Activated CD8-positive, alpha-beta T cell treated with anti-CD3 and anti-CD28 coated beads for 36 hours (primary cell): ENCODE measurements at regions not wholly inside any gene's neighbourhood (a gene's known extent, or its start where the extent isn't known, plus 50 kb on each side); places are given as distances from the start of the nearest gene placed in this dataset.

Experiments used
- ATAC-seq: fragments of 200-7000 bp; cut with Tn5 transposase; one replicate; pipeline ENCODE4 v1.10.0; 2021; ENCODE audit warnings: mild to moderate bottlenecking, moderate library complexity
- CTCF ChIA-PET: fragments of 350-600 bp; sonication (Branson Sonifier 250); formaldehyde crosslinking; loops from one replicate; lab custom pipeline; 2021; ENCODE audit warnings: antibody characterized with exemption; lab: Charles Lee
- POLR2A ChIA-PET: fragments of 350-600 bp; sonication (Branson Sonifier 250); formaldehyde crosslinking; loops from one replicate; lab custom pipeline; 2021; ENCODE audit warnings: antibody characterized with exemption; lab: Charles Lee
- DNase-seq: peaks from one replicate; pipeline ENCODE4 v3.0.0-alpha.2; 2020
- H3K27ac Mint-ChIP-seq: one replicate; pipeline ENCODE4 v1.8.0; 2021; ENCODE audit warnings: mild to moderate bottlenecking, mixed read lengths
- H3K27me3 Mint-ChIP-seq: one replicate; pipeline ENCODE4 v1.8.0; 2021; ENCODE audit warnings: mixed read lengths
- H3K36me3 Mint-ChIP-seq: one replicate; pipeline ENCODE4 v1.8.0; 2021; ENCODE audit warnings: low read depth, mixed read lengths
- H3K4me1 Mint-ChIP-seq: one replicate; pipeline ENCODE4 v1.8.0; 2021; ENCODE audit warnings: low read depth, mixed read lengths
- H3K4me3 Mint-ChIP-seq: one replicate; pipeline ENCODE4 v1.8.0; 2021; ENCODE audit warnings: mild to moderate bottlenecking, moderate library complexity, mixed read lengths
- H3K9me3 Mint-ChIP-seq: one replicate; pipeline ENCODE4 v1.8.0; 2021; ENCODE audit warnings: mixed read lengths
- intact Hi-C: fragments of 100-400 bp; cut with micrococcal nuclease; formaldehyde crosslinking; loops from one replicate; pipeline ENCODE4 v1.10.0; 2022
- TF ChIP-seq, protein P1 (sequence below): fragments of 200-600 bp; IDR thresholded peaks from one replicate; pipeline ENCODE4 v1.8.0; 2022; ENCODE audit warnings: antibody characterized with exemption, mild to moderate bottlenecking

- intact Hi-C loops = no loop called here
- no peaks in the 10 kb centered on the region for H3K4me1 Mint-ChIP-seq
Measured at GRCh38 chrX:140298960-140299825, 205.7 kb downstream of the SOX3 start.

GRCh38 chrX:140297273-140297672, 207.6 kb downstream of the SOX3 start:
- DNase-seq = no peak
- H3K4me1 Mint-ChIP-seq = no peaks in the 10 kb centered on the region
- POLR2A ChIA-PET = no interaction called here

More at GRCh38 chrX:140298960-140299825, 205.7 kb downstream of the SOX3 start:
- no peak overlapping the region for H3K4me3 Mint-ChIP-seq
- no peaks in the 10 kb centered on the region for H3K9me3 Mint-ChIP-seq
- no peaks in the 10 kb centered on the region for H3K27me3 Mint-ChIP-seq
- ChIA-PET CTCF (no interaction called here), POLR2A (no interaction called here)
- no peak for DNase-seq
- ATAC-seq = no peak
- no peak overlapping the region for H3K27ac Mint-ChIP-seq
- TF ChIP-seq, protein P1, sequence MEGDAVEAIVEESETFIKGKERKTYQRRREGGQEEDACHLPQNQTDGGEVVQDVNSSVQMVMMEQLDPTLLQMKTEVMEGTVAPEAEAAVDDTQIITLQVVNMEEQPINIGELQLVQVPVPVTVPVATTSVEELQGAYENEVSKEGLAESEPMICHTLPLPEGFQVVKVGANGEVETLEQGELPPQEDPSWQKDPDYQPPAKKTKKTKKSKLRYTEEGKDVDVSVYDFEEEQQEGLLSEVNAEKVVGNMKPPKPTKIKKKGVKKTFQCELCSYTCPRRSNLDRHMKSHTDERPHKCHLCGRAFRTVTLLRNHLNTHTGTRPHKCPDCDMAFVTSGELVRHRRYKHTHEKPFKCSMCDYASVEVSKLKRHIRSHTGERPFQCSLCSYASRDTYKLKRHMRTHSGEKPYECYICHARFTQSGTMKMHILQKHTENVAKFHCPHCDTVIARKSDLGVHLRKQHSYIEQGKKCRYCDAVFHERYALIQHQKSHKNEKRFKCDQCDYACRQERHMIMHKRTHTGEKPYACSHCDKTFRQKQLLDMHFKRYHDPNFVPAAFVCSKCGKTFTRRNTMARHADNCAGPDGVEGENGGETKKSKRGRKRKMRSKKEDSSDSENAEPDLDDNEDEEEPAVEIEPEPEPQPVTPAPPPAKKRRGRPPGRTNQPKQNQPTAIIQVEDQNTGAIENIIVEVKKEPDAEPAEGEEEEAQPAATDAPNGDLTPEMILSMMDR = no peak
- H3K36me3 Mint-ChIP-seq = no peaks in the 10 kb centered on the region

DNA sequence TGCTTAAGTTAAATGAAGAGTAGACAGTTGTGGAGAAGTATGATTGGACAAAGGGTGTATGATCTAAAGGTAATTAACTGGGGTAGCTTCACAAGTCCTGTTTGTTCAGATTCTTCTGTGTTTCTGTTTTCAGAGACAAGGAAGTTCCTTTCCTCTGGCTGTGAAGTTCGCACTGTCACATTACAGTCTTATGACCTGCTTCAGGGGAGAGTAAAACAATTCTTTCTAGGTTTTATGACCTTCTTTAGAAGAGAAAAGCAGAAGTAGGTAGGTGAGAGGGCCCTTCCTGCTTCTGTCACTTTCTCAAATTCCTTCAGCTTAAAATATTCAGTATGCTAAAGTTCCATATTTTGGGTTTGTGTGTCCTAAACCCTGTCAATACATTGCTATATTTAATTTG, 211.9 kb downstream of the SOX3 start:
- no peaks in the 10 kb centered on the region for H3K36me3 Mint-ChIP-seq
- H3K27me3 Mint-ChIP-seq = no peaks in the 10 kb centered on the region
- TF ChIP-seq, protein P1 = no peak
- no peaks in the 10 kb centered on the region for H3K4me1 Mint-ChIP-seq
- H3K9me3 Mint-ChIP-seq = peaks cover 4% of the 10 kb centered on the region
- ChIA-PET CTCF (no interaction called here), POLR2A (no interaction called here)
- no peak for ATAC-seq
- intact Hi-C loops = no loop called here
- H3K27ac Mint-ChIP-seq = no peak overlapping the region
- H3K4me3 Mint-ChIP-seq = no peak overlapping the region
- no peak for DNase-seq

More at GRCh38 chrX:140297273-140297672, 207.6 kb downstream of the SOX3 start:
- CTCF ChIA-PET = no interaction called here
- Mint-ChIP-seq H3K9me3 (no peaks in the 10 kb centered on the region), H3K4me3 (no peak overlapping the region), H3K27ac (no peak overlapping the region), H3K27me3 (no peaks in the 10 kb centered on the region), H3K36me3 (no peaks in the 10 kb centered on the region)
- intact Hi-C loops = no loop called here
- TF ChIP-seq, protein P1 = no peak
- ATAC-seq = no peak

DNA sequence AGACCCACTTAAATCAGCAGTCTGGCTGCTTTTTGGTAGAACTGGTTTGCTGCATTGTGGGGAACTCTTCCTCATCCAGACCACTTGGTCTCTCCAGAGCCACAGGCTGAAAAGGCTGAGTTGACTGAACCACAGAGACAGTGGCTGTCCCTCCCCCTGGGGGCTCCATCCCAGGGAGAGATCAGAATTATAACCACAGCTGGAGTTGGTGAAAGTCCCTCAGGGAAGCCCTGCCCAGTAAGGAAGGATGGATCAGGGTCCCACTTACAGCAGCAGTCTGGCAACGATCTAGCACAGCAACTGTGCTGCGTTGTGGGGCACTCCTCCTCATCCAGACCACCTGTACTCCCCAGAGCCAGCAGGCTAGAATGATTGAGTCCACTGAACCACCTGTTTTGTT, 212.7 kb downstream of the SOX3 start:
- H3K27me3 Mint-ChIP-seq = no peaks in the 10 kb centered on the region
- intact Hi-C loops = no loop called here
- H3K36me3 Mint-ChIP-seq = no peaks in the 10 kb centered on the region
- no peak for ATAC-seq
- no peak overlapping the region for H3K27ac Mint-ChIP-seq
- TF ChIP-seq, protein P1 = no peak
- DNase-seq = no peak
- H3K9me3 Mint-ChIP-seq = peaks cover 4% of the 10 kb centered on the region
- ChIA-PET CTCF (no interaction called here), POLR2A (no interaction called here)
- no peaks in the 10 kb centered on the region for H3K4me1 Mint-ChIP-seq
- no peak overlapping the region for H3K4me3 Mint-ChIP-seq

DNA sequence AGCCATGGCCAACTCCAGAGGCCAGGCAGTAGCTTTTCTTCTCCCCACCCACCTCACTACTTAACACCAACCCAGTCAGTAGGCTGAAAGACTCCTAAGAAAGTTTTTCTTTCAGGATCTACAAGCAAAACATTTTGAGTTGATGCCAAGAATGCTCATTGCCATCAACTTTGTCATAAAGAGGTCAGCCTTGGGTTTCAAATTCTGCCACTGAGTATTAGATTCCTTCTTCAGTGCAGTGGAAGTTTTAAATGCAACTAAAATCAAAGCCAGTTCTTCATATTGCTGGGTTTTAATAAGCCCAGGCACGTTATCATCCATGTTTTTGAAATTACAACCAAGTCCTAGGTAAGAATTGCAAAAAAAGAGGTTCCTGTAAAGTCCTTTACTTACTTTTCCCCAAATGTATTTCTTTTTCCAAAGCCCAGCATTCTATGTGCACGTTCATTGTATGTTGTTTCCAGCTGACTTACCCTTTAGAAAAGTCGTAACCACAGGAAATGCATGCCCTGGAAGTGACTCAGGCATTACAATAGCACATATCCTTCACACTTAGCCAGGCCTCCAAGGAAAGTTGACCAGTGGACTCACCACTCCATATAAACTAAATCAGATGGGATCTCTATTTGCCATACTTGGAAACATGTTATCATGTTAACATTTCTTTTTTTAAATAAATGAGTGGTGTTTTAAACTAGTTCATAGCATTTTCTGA, 229.9 kb downstream of the SOX3 start:
- DNase-seq (no peak), ATAC-seq (no peak)
- POLR2A ChIA-PET = no interaction called here
- intact Hi-C loops = no loop called here
- Mint-ChIP-seq H3K27me3 (no peaks in the 10 kb centered on the region), H3K36me3 (no peaks in the 10 kb centered on the region), H3K4me1 (no peaks in the 10 kb centered on the region), H3K4me3 (no peak overlapping the region), H3K9me3 (no peaks in the 10 kb centered on the region), H3K27ac (no peak overlapping the region)
- CTCF ChIA-PET = no interaction called here
- TF ChIP-seq, protein P1 = no peak
